ENCODE measurements at regions not wholly inside any gene's neighbourhood (a gene's known extent, or its start where the extent isn't known, plus 50 kb on each side); places are given as distances from the start of the nearest gene placed in this dataset.

- H2AFZ ChIP-seq = no peak overlapping the region
- H3K4me2 ChIP-seq = no peak overlapping the region
- no peak overlapping the region for H3K4me3 ChIP-seq
- H3K79me2 ChIP-seq = no peaks in the 10 kb centered on the region
- no peak for DNase-seq (ENCODE audit: low spot score)
- H3K9me3 ChIP-seq (ENCODE audit: low read depth) = no peaks in the 10 kb centered on the region
- H3K36me3 ChIP-seq (replicated peaks; ENCODE audit: insufficient read depth, low read depth) = no peaks in the 10 kb centered on the region
- H3K27me3 ChIP-seq = no peaks in the 10 kb centered on the region
- WGBS (ENCODE audit: low lambda C conversion rate, missing lambda C conversion rate) = 78% methylated on average over 2 of the region's 2 CpGs
- no peaks in the 10 kb centered on the region for H3K4me1 ChIP-seq (ENCODE audit: insufficient read depth)
- no peaks in the 10 kb centered on the region for H4K20me1 ChIP-seq (ENCODE audit: insufficient read depth, poor library complexity, severe bottlenecking)
- H3K9me2 ChIP-seq (replicated peaks; ENCODE audit: insufficient read depth) = no peaks in the 10 kb centered on the region
- TF ChIP-seq EZH2 (IDR thresholded peaks at IDR 0.05; ENCODE audit: borderline replicate concordance) (no peak), EZH2phosphoT487 (IDR thresholded peaks at IDR 0.05; ENCODE audit: low read depth, severe bottlenecking, unreplicated experiment) (no peak)
- TF ChIP-seq, protein P1, sequence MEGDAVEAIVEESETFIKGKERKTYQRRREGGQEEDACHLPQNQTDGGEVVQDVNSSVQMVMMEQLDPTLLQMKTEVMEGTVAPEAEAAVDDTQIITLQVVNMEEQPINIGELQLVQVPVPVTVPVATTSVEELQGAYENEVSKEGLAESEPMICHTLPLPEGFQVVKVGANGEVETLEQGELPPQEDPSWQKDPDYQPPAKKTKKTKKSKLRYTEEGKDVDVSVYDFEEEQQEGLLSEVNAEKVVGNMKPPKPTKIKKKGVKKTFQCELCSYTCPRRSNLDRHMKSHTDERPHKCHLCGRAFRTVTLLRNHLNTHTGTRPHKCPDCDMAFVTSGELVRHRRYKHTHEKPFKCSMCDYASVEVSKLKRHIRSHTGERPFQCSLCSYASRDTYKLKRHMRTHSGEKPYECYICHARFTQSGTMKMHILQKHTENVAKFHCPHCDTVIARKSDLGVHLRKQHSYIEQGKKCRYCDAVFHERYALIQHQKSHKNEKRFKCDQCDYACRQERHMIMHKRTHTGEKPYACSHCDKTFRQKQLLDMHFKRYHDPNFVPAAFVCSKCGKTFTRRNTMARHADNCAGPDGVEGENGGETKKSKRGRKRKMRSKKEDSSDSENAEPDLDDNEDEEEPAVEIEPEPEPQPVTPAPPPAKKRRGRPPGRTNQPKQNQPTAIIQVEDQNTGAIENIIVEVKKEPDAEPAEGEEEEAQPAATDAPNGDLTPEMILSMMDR (IDR thresholded peaks at IDR 0.05; ENCODE audit: poor library complexity) = no peak
- no peak overlapping the region for H3K27ac ChIP-seq
Observed at GRCh38 chr1:233490488-233490887, 123.4 kb upstream of the KCNK1 start.

- H3K4me1 ChIP-seq (ENCODE audit: insufficient read depth) = no peaks in the 10 kb centered on the region
- TF ChIP-seq, protein P1 (IDR thresholded peaks at IDR 0.05; ENCODE audit: poor library complexity) = no peak
- TF ChIP-seq EZH2 (IDR thresholded peaks at IDR 0.05; ENCODE audit: borderline replicate concordance) (no peak), EZH2phosphoT487 (IDR thresholded peaks at IDR 0.05; ENCODE audit: low read depth, severe bottlenecking, unreplicated experiment) (no peak)
- H3K9me3 ChIP-seq (ENCODE audit: low read depth) = no peaks in the 10 kb centered on the region
- no peak overlapping the region for H3K4me2 ChIP-seq
- no peak overlapping the region for H3K4me3 ChIP-seq
- no peaks in the 10 kb centered on the region for H3K79me2 ChIP-seq
- H3K27ac ChIP-seq = no peak overlapping the region
- H4K20me1 ChIP-seq (ENCODE audit: insufficient read depth, poor library complexity, severe bottlenecking) = no peaks in the 10 kb centered on the region
- no peak for DNase-seq (ENCODE audit: low spot score)
- 42% methylated on average over 7 of the region's 7 CpGs for WGBS (ENCODE audit: low lambda C conversion rate, missing lambda C conversion rate)
- H2AFZ ChIP-seq = no peak overlapping the region
- H3K9me2 ChIP-seq (replicated peaks; ENCODE audit: insufficient read depth) = no peaks in the 10 kb centered on the region
- H3K36me3 ChIP-seq (replicated peaks; ENCODE audit: insufficient read depth, low read depth) = no peaks in the 10 kb centered on the region
- H3K27me3 ChIP-seq = no peaks in the 10 kb centered on the region
Observed at GRCh38 chr1:233491953-233492620, 121.8 kb upstream of the KCNK1 start.

DNA sequence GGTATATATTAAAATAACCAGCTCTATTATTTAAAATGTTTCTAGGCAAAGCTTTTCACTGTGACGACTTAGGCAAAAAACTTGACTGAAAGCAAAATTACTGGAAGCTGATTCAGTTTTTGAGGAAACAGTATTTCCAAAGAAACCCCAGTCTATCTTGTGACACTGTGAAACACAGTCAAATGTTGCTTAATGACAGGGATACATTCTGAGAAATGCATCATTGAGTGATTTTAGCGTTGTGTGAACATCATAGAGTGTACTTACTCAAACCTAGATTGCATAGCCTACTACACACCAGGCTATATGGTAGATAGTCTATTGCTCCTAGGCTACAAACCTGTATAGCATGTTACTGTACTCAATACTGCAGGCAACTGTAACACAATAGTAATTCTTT, 116.9 kb upstream of the KCNK1 start:
- H3K9me3 ChIP-seq (ENCODE audit: low read depth) = no peaks in the 10 kb centered on the region
- no peak for DNase-seq (ENCODE audit: low spot score)
- TF ChIP-seq EZH2 (IDR thresholded peaks at IDR 0.05; ENCODE audit: borderline replicate concordance) (no peak), EZH2phosphoT487 (IDR thresholded peaks at IDR 0.05; ENCODE audit: low read depth, severe bottlenecking, unreplicated experiment) (no peak)
- TF ChIP-seq, protein P1 (IDR thresholded peaks at IDR 0.05; ENCODE audit: poor library complexity) = no peak
- H4K20me1 ChIP-seq (ENCODE audit: insufficient read depth, poor library complexity, severe bottlenecking) = no peaks in the 10 kb centered on the region
- no peak overlapping the region for H2AFZ ChIP-seq
- WGBS (ENCODE audit: low lambda C conversion rate, missing lambda C conversion rate) = 81% methylated on average over 2 of the region's 2 CpGs
- H3K27ac ChIP-seq = no peak overlapping the region
- no peaks in the 10 kb centered on the region for H3K36me3 ChIP-seq (replicated peaks; ENCODE audit: insufficient read depth, low read depth)
- H3K4me2 ChIP-seq = no peak overlapping the region
- H3K4me1 ChIP-seq (ENCODE audit: insufficient read depth) = no peaks in the 10 kb centered on the region
- no peaks in the 10 kb centered on the region for H3K9me2 ChIP-seq (replicated peaks; ENCODE audit: insufficient read depth)
- H3K4me3 ChIP-seq = no peak overlapping the region
- no peaks in the 10 kb centered on the region for H3K27me3 ChIP-seq
- H3K79me2 ChIP-seq = no peaks in the 10 kb centered on the region
